HG03439 (cell line): ENCODE measurements at regions not wholly inside any gene's neighbourhood (a gene's known extent, or its start where the extent isn't known, plus 50 kb on each side); places are given as distances from the start of the nearest gene placed in this dataset.
"Not testable (repeated sequence)": the region's sequence is repeated elsewhere in the genome, so short reads cannot be mapped to it uniquely, and the experiment has no call there.

Experiments used
- ATAC-seq: cut with Tn5 transposase; IDR thresholded peaks from one replicate; pipeline ENCODE4 v1.9.1; 2021; ENCODE audit warnings: mild to moderate bottlenecking, moderate library complexity; ENCODE audit not compliant: unreplicated experiment

- no peak for ATAC-seq
Observed at GRCh38 chr2:187775196-187775595, 221.0 kb upstream of the TFPI start.

GRCh38 chr2:187775651-187776050 lies 221.4 kb upstream of the TFPI start:
- ATAC-seq: no peak

GRCh38 chr2:187782301-187782700 lies 228.1 kb upstream of the TFPI start:
- ATAC-seq: no peak

- no peak for ATAC-seq
Observed at GRCh38 chr2:187783446-187783845, 229.2 kb upstream of the TFPI start.

GRCh38 chr2:187784138-187784537 lies 229.9 kb upstream of the TFPI start:
- ATAC-seq: not testable (repeated sequence)

- ATAC-seq: no peak
Observed at GRCh38 chr2:187799601-187800000, 245.4 kb upstream of the TFPI start.

GRCh38 chr2:187803816-187804215 lies 249.6 kb upstream of the TFPI start:
- no peak for ATAC-seq

GRCh38 chr2:187815113-187815512 lies 260.9 kb upstream of the TFPI start:
- no peak for ATAC-seq

- no peak for ATAC-seq
Observed at GRCh38 chr2:187819624-187820023, 265.4 kb upstream of the TFPI start.

GRCh38 chr2:187825108-187825507 lies 270.9 kb upstream of the TFPI start:
- ATAC-seq: no peak

GRCh38 chr2:187826023-187826422 lies 271.8 kb upstream of the TFPI start:
- ATAC-seq: no peak

- ATAC-seq: no peak
Observed at GRCh38 chr2:187834787-187835186, 280.6 kb upstream of the TFPI start.

GRCh38 chr2:187838690-187839089 lies 284.5 kb upstream of the TFPI start:
- ATAC-seq: no peak

GRCh38 chr2:187842315-187842714 lies 288.1 kb upstream of the TFPI start:
- no peak for ATAC-seq

- peak; percentile 68 for ATAC-seq
Observed at GRCh38 chr2:187842978-187843847, 289.0 kb upstream of the TFPI start.

- ATAC-seq: no peak
Observed at GRCh38 chr2:187847245-187848208, 293.3 kb upstream of the TFPI start.

GRCh38 chr2:187851955-187852561 lies 297.8 kb upstream of the TFPI start:
- no peak for ATAC-seq

GRCh38 chr2:187853381-187853791 lies 299.2 kb upstream of the TFPI start:
- no peak for ATAC-seq

GRCh38 chr2:187854801-187855200 lies 300.6 kb upstream of the TFPI start:
- ATAC-seq: no peak

GRCh38 chr2:187855689-187856088 lies 301.5 kb upstream of the TFPI start:
- no peak for ATAC-seq

GRCh38 chr2:187857826-187858225 lies 303.6 kb upstream of the TFPI start:
- ATAC-seq: no peak
